Nucleus accumbens (tissue), 56 donors: ENCODE measurements at regions not wholly inside any gene's neighbourhood (a gene's known extent, or its start where the extent isn't known, plus 50 kb on each side); places are given as distances from the start of the nearest gene placed in this dataset.
"Not testable (repeated sequence)": the region's sequence is repeated elsewhere in the genome, so short reads cannot be mapped to it uniquely, and the experiment has no call there.

Experiments used
- DNase-seq, 56 donors: peaks; one replicate each; lab custom pipeline; 2025; lab: John Stamatoyannopoulos, UW

- DNase-seq = no peak
Measured at GRCh38 chr13:73820688-73821087, 313.5 kb downstream of the KLF12 start.

GRCh38 chr13:73820285-73820684 lies 313.9 kb downstream of the KLF12 start:
- no peak for DNase-seq

GRCh38 chr13:73819711-73820110 lies 314.5 kb downstream of the KLF12 start:
- no peak for DNase-seq

GRCh38 chr13:73816702-73817101 lies 317.5 kb downstream of the KLF12 start:
- no peak for DNase-seq

GRCh38 chr13:73815796-73816195 lies 318.4 kb downstream of the KLF12 start:
- DNase-seq = no peak

GRCh38 chr13:73810647-73811046 lies 323.6 kb downstream of the KLF12 start:
- DNase-seq = no peak

GRCh38 chr13:73809561-73809960 lies 324.6 kb downstream of the KLF12 start:
- DNase-seq = no peak

GRCh38 chr13:73808318-73808717 lies 325.9 kb downstream of the KLF12 start:
- no peak for DNase-seq

- DNase-seq = not testable (repeated sequence)
Measured at GRCh38 chr13:73805326-73805958, 328.8 kb downstream of the KLF12 start.

- DNase-seq = no peak
Measured at GRCh38 chr13:73803997-73804396, 330.2 kb downstream of the KLF12 start.

GRCh38 chr13:73800011-73800410 lies 334.2 kb downstream of the KLF12 start:
- DNase-seq = no peak

GRCh38 chr13:73794755-73795154 lies 339.4 kb downstream of the KLF12 start:
- no peak for DNase-seq

- no peak for DNase-seq
Measured at GRCh38 chr13:73793361-73793760, 340.8 kb downstream of the KLF12 start.

GRCh38 chr13:73792796-73793195 lies 341.4 kb downstream of the KLF12 start:
- DNase-seq = no peak

- DNase-seq = no peak
Measured at GRCh38 chr13:73782450-73783449, 351.5 kb downstream of the KLF12 start.

- no peak for DNase-seq
Measured at GRCh38 chr13:73781384-73781783, 352.8 kb downstream of the KLF12 start.

GRCh38 chr13:73779881-73780280 lies 354.3 kb downstream of the KLF12 start:
- DNase-seq = no peak

- DNase-seq = no peak
Measured at GRCh38 chr13:73778242-73778864, 355.9 kb downstream of the KLF12 start.

GRCh38 chr13:73777134-73777533 lies 357.1 kb downstream of the KLF12 start:
- DNase-seq = no peak

GRCh38 chr13:73776151-73776785 lies 357.9 kb downstream of the KLF12 start:
- DNase-seq = peak in 2 of 56 donors; percentile 8 to 14

GRCh38 chr13:73773168-73773549 lies 361.0 kb downstream of the KLF12 start:
- DNase-seq = no peak
